CD1c-positive myeloid dendritic cell (primary cell): ENCODE measurements at regions not wholly inside any gene's neighbourhood (a gene's known extent, or its start where the extent isn't known, plus 50 kb on each side); places are given as distances from the start of the nearest gene placed in this dataset.
"Not testable (repeated sequence)": the region's sequence is repeated elsewhere in the genome, so short reads cannot be mapped to it uniquely, and the experiment has no call there.

ENCODE experiments used
- DNase-seq: peaks from one replicate; pipeline ENCODE4 v3.0.0-alpha.2; 2016; ENCODE audit errors: extremely low spot score

DNA sequence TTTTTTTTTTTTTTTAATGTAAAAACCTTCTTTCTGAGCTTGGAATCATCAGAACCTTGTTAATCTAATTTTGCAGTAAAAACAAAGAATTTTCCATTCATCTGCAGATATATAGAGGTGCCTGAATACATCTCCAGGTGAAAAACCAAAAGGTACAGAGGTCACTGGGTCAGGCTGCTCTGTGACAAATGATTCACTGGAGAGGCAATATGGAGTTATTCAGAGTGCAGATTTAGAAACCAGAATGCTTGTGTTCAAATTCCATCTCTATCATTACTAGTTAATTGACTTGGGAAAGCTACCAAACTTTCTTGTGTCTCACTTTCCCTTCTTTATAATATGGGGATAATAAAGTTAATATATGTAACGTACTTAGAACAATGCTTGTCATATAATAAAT lies 51.5 kb upstream of the C1orf53 start:
- no peak for DNase-seq

DNA sequence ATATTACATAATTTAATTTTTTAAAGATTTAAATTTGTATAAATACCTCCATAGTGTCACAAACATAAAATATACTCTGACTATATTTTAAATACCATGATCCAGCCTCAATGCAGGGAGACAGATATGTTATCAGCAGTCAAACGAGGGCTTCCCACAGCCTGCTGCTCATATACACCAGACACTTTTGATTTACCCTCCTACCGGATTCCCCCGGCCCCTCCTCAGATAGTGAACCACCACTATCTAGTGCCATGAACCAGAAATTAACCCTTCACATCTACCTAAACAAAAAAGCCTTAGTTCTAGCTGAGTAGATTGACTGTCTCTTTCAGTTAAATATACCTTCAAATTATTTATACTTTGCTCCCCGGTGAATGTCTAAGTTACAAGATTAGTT lies 52.4 kb upstream of the C1orf53 start:
- DNase-seq: no peak

- DNase-seq: no peak
Measured at GRCh38 chr1:197848350-197848749, 54.1 kb upstream of the C1orf53 start.

DNA sequence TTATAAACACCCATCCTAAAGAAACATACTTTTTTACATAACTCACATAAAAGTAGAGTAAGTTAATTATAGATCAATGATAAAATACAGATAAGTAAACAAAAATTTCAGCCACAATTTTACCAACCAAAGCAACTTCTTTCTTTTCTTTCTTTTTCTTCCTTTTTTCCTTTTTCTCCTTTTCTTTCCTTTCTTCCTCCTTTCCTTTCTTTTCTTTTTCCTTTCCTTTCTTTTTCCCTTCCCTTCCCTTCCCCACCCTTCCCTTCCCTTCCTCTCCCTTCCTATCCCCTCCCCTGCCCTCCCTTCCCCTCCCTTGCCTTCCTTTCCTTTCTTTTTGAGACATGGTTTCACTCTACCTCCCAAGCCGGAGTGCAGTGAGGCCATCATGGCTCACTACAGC lies 56.5 kb upstream of the C1orf53 start:
- no peak for DNase-seq

GRCh38 chr1:197844651-197845050 lies 57.8 kb upstream of the C1orf53 start:
- no peak for DNase-seq

GRCh38 chr1:197843401-197843800 lies 59.0 kb upstream of the C1orf53 start:
- peak; percentile 42 for DNase-seq

DNA sequence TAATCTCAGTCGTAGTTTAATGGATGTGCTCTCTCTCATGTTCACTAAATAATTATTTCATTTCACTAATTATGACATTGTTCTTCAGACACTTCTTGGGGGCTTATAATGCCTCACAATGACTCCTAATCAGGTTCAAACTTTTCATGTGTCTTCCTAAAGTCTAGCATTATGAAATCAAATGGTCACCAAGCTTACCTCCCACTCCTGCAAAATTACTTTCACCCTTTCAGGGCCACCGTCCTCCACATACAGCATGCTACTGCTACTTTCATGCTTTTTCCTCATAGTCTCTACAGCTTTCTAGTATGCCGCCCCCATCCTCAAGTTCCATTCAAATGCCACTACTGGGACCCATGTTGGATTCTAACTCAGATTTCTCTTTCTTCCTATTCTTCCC lies 59.8 kb upstream of the C1orf53 start:
- peak; percentile 27 for DNase-seq

- peak; percentile 91 for DNase-seq
Measured at GRCh38 chr1:197841883-197842553, 60.4 kb upstream of the C1orf53 start.

GRCh38 chr1:197841158-197841557 lies 61.3 kb upstream of the C1orf53 start:
- no peak for DNase-seq

DNA sequence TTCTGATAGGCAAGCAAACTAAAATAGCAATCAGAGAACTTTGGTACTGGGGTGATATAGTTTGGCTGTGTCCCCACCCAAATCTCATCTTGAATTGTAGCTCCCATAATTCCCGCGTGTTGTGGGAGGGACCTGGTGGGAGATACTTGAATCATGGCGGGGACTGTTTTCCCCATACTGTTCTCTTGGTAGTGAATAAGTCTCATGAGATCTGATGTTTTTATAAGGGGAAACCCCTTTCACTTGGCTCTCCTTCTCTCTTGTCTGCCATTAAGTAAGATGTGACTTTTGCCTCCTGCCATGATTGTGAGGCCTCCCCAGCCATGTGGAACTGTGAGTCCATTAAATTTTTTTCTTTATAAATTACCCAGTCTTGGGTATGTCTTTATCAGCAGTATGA lies 62.6 kb upstream of the C1orf53 start:
- not testable (repeated sequence) for DNase-seq

GRCh38 chr1:197838836-197839235 lies 63.6 kb upstream of the DENND1B start:
- DNase-seq: peak; percentile 87

DNA sequence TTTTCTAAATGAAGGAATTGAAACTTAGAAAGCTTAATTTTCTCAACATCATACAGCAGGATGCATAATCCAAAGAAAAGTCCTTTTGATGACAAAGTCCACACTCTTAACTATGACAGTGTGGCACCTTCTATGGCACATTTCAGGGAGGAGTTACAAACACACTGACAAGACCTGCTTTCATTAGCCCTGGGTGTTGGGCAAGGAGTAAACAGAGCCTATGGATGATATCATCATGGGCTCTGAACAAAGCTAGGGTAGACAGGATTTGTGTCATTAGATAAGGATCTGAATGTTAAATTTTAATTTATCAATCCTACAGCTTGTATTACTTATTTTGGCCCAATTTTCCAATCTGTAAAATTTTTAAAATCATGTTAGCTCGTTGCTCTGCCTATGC lies 62.6 kb upstream of the DENND1B start:
- DNase-seq: peak; percentile 49

DNA sequence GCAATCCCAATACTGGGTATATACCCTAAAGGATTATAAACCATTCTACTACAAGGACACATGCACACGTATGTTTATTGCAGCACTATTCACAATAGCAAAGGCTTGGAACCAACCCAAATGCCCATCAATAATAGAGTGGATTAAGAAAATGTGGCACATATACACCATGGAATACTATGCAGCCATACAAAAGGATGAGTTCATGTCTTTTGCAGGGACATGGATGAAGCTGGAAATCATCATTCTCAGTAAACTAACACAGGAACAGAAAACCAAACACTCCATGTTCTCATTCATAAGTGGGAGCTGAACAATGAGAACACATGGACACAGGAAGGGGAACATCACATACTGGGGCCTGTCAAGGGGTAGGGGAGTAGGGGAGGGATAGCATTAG lies 61.1 kb upstream of the DENND1B start:
- DNase-seq: not testable (repeated sequence)

DNA sequence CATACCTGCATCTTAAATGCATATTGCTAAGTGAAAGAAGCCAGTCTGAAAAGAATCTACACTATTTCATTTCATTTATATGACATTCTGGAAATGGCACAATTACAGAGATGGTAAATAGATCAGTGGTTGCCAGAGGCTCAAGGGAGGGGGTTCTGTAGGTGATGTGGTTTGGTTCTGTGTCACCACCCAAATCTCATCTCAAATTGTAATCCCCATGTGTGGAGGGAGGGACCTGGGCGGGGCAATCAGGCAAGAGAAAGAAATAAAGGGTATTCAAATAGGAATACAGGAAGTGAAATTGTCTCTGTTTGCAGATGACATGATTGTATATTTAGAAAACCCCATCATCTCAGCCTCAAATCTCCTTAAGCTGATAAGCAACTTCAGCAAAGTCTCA lies 53.7 kb upstream of the DENND1B start:
- DNase-seq: not testable (repeated sequence)

DNA sequence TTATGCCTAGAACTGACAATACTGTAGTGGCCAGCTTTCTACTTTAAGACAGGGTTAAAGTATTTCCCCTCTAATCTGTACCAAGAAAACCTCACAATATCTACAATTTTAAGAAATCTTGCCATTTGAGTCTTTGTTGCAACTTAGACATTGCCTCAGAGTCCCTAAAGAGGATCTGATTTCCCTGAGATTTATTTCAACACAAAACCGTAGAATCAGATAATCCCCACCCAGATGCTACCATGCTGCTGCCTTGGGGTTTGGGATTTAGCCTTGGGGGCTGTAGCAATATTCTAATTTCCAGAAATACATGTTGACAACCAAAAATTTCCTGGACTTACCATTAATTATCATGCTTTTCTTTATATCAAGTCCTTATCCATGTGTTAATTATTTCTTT lies 50.3 kb upstream of the DENND1B start:
- DNase-seq: no peak
